Keratinocyte (primary cell): ENCODE measurements at regions not wholly inside any gene's neighbourhood (a gene's known extent, or its start where the extent isn't known, plus 50 kb on each side); places are given as distances from the start of the nearest gene placed in this dataset.
"Not testable (repeated sequence)": the region's sequence is repeated elsewhere in the genome, so short reads cannot be mapped to it uniquely, and the experiment has no call there.

Source experiments
- DNase-seq: peaks from one replicate; pipeline ENCODE4 v3.0.0-alpha.2; 2011; ENCODE audit warnings: low read depth, missing footprints, low spot score
- FAIRE-seq: peaks from 2 replicates; lab custom pipeline; 2011; peaks lifted over from hg19 to GRCh38; lab: Jason Lieb, UNC
- H2AFZ ChIP-seq: 2 replicates; pipeline ENCODE4 v1.6.0; 2012; ENCODE audit warnings: low read length, control low read depth, inconsistent platforms; ENCODE audit not compliant: control insufficient read depth
- H3K27ac ChIP-seq: 2 replicates; pipeline ENCODE4 v1.5.1; 2011; ENCODE audit warnings: low read length; ENCODE audit not compliant: control insufficient read depth, insufficient read depth
- H3K27me3 ChIP-seq: 3 replicates; pipeline ENCODE4 v1.6.0; 2011; ENCODE audit warnings: low read length; ENCODE audit not compliant: control insufficient read depth, insufficient read depth; ENCODE audit errors: extremely low read depth
- H3K36me3 ChIP-seq, 2 experiments: 2 replicates in 1 of 2; 3 replicates in 1 of 2; pipeline ENCODE4 v1.5.1; 2011; ENCODE audit warnings: low read length in 2 of 2, mild to moderate bottlenecking in 1 of 2; ENCODE audit not compliant: control insufficient read depth in 2 of 2, insufficient read depth in 2 of 2; ENCODE audit errors: extremely low read depth in 1 of 2
- H3K4me1 ChIP-seq: 3 replicates; pipeline ENCODE4 v1.5.1; 2011; ENCODE audit warnings: low read length; ENCODE audit not compliant: control insufficient read depth, insufficient read depth; ENCODE audit errors: extremely low read depth
- H3K4me2 ChIP-seq: 3 replicates; pipeline ENCODE4 v1.6.0; 2011; ENCODE audit warnings: low read depth, low read length; ENCODE audit not compliant: control insufficient read depth, insufficient read depth; ENCODE audit errors: extremely low read depth
- H3K4me3 ChIP-seq, 3 experiments: fragments of 200-600 bp in 1 of 3; sonication (generic) in 1 of 3; 2 replicates in 2 of 3; 3 replicates in 1 of 3; pipeline ENCODE4 v1.5.1; 2011 to 2016; ENCODE audit warnings: low read length in 3 of 3, mild to moderate bottlenecking in 3 of 3, control low read depth in 2 of 3, inconsistent platforms in 1 of 3, low read depth in 1 of 3, mixed read lengths in 1 of 3, mixed run types in 1 of 3, moderate library complexity in 1 of 3; ENCODE audit not compliant: control insufficient read depth in 2 of 3, insufficient read depth in 2 of 3; ENCODE audit errors: extremely low read depth in 1 of 3
- H3K79me2 ChIP-seq: 2 replicates; pipeline ENCODE4 v1.6.0; 2012; ENCODE audit warnings: low read length; ENCODE audit not compliant: control insufficient read depth, insufficient read depth
- H3K9ac ChIP-seq: 3 replicates; pipeline ENCODE4 v1.6.0; 2011; ENCODE audit warnings: low read length; ENCODE audit not compliant: control insufficient read depth, insufficient read depth; ENCODE audit errors: extremely low read depth
- H3K9me1 ChIP-seq: 3 replicates; pipeline ENCODE4 v1.6.0; 2011; ENCODE audit warnings: low read length; ENCODE audit not compliant: control insufficient read depth, insufficient read depth; ENCODE audit errors: extremely low read depth
- H3K9me3 ChIP-seq: 2 replicates; pipeline ENCODE4 v1.5.1; 2012; ENCODE audit warnings: low read depth, low read length; ENCODE audit not compliant: control insufficient read depth
- H4K20me1 ChIP-seq: 3 replicates; pipeline ENCODE4 v1.6.0; 2011; ENCODE audit warnings: low read length; ENCODE audit not compliant: control insufficient read depth, insufficient read depth; ENCODE audit errors: extremely low read depth
- CTCF ChIP-seq, 3 experiments: IDR thresholded peaks in 1 of 3; conservative IDR thresholded peaks in 1 of 3; optimal IDR thresholded peaks in 1 of 3; 2 replicates in 2 of 3; 3 replicates in 1 of 3; pipeline versions ENCODE3 to v1.5.1; 2011; ENCODE audit warnings: low read length in 3 of 3, mild to moderate bottlenecking in 3 of 3, moderate library complexity in 2 of 3, control low read depth in 1 of 3, inconsistent platforms in 1 of 3; ENCODE audit not compliant: insufficient read depth in 2 of 3; ENCODE audit errors: extremely low read depth in 1 of 3
- EZH2 ChIP-seq: IDR thresholded peaks from one replicate; pipeline ENCODE4 v1.6.1; 2012; ENCODE audit warnings: inconsistent platforms, mild to moderate bottlenecking, low read length, moderate library complexity
- dilution Hi-C: fragments of 300-500 bp; cut with MboI; formaldehyde crosslinking; loops from one replicate; pipeline ENCODE4 v1.7.0; 2020; ENCODE audit warnings: low sequenced_read_pairs; ENCODE audit not compliant: extremely low pct_ligation_motif_present

GRCh38 chr13:88026241-88026640 is 355.1 kb downstream of the SLITRK5 start:
- Histone ChIP-seq H3K27me3 (no peaks in the 10 kb centered on the region), H3K79me2 (no peaks in the 10 kb centered on the region), H3K36me3 (no peaks in the 10 kb centered on the region), H3K9me1 (no peaks in the 10 kb centered on the region), H3K9me3 (no peaks in the 10 kb centered on the region), H3K4me1 (no peaks in the 10 kb centered on the region), H4K20me1 (no peaks in the 10 kb centered on the region), H3K4me2 (no peak overlapping the region), H2AFZ (no peak overlapping the region), H3K9ac (no peak overlapping the region), H3K27ac (no peak overlapping the region), H3K4me3 (no peak overlapping the region)
- DNase-seq (no peak), FAIRE-seq (no peak)
- TF ChIP-seq EZH2 (no peak), CTCF (optimal IDR thresholded peaks at IDR 0.05 in 1 of 3, IDR thresholded peaks at IDR 0.05 in 1 of 3, conservative IDR thresholded peaks at IDR 0.05 in 1 of 3; ENCODE audit: extremely low read depth in 1 of 3, insufficient read depth in 2 of 3, low read length in 3 of 3) (no peak)
- dilution Hi-C loops = no loop called here

GRCh38 chr13:88031980-88032559 is 360.9 kb downstream of the SLITRK5 start:
- Histone ChIP-seq H3K27me3 (no peaks in the 10 kb centered on the region), H3K4me1 (no peaks in the 10 kb centered on the region), H3K9me1 (no peaks in the 10 kb centered on the region), H3K27ac (no peak overlapping the region), H3K9me3 (no peaks in the 10 kb centered on the region), H3K79me2 (no peaks in the 10 kb centered on the region), H3K4me3 (no peak overlapping the region), H2AFZ (no peak overlapping the region), H3K9ac (no peak overlapping the region), H3K36me3 (no peaks in the 10 kb centered on the region), H4K20me1 (no peaks in the 10 kb centered on the region), H3K4me2 (no peak overlapping the region)
- TF ChIP-seq EZH2 (no peak), CTCF (optimal IDR thresholded peaks at IDR 0.05 in 1 of 3, IDR thresholded peaks at IDR 0.05 in 1 of 3, conservative IDR thresholded peaks at IDR 0.05 in 1 of 3; ENCODE audit: extremely low read depth in 1 of 3, insufficient read depth in 2 of 3, low read length in 3 of 3) (no peak)
- peak; percentile 17 for DNase-seq
- dilution Hi-C loops = no loop called here
- FAIRE-seq = peak; percentile 9

- DNase-seq, dilution Hi-C loops: not testable (repeated sequence)
Measured at GRCh38 chr13:88036205-88036604, 365.0 kb downstream of the SLITRK5 start.

More at GRCh38 chr13:88036205-88036604, 365.0 kb downstream of the SLITRK5 start:
- H3K4me3 ChIP-seq, H3K36me3 ChIP-seq, H3K27me3 ChIP-seq, H3K4me2 ChIP-seq, FAIRE-seq, H3K9ac ChIP-seq, H3K9me1 ChIP-seq, H4K20me1 ChIP-seq, H3K4me1 ChIP-seq, H3K79me2 ChIP-seq, H2AFZ ChIP-seq, H3K27ac ChIP-seq, H3K9me3 ChIP-seq: not testable (repeated sequence)
